ENCODE measurements at regions not wholly inside any gene's neighbourhood (a gene's known extent, or its start where the extent isn't known, plus 50 kb on each side); places are given as distances from the start of the nearest gene placed in this dataset.

DNA sequence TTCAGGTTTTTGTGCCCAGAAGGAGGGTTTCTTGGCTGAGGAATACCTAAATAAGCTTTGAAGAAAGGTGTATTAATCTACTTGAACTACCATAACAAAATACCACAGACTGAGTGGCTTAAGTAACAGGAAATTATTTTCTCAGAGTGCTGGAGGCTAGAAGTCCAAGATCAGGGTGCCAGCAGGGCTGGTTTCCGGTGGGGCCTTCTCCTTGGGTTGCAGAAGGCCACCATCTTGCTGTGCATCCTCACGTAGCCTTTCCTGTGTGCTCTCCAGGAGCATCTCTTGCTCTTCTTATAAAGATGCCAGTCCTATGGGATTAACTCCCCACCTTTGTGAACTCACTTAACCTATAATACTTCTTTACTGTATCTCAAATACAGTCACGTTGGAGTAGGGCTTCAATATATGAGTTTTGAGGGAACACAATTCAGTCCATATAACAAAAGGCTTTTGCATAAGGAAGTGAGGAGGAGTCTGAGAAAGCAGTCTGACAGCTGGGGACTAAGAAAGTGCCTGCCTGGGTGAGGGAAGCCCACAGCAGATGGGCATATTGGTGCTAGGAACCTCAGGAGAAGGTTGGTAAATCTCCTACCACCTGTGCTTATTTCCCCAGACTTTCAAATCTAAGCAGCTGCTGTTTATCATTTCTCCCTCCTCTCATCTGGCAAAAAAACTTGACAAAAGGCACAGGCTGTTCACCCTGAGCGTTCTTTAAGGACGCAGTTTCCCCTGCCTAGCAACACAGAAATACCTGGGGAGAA, 89.6 kb upstream of the CBLB start:
- no peaks in the 10 kb centered on the region for H3K4me1 ChIP-seq (ENCODE audit: insufficient read depth, low read length)
- no peak overlapping the region for H3K9ac ChIP-seq (ENCODE audit: low read depth, low read length)
- TF ChIP-seq EZH2 (IDR thresholded peaks at IDR 0.05; ENCODE audit: borderline replicate concordance, low read depth, low read length, severe bottlenecking), result no peak
- no peak for TF ChIP-seq CTCF (IDR thresholded peaks at IDR 0.05; ENCODE audit: borderline replicate concordance, extremely low read depth, low read length, poor library complexity, severe bottlenecking)
- H3K9me3 ChIP-seq (ENCODE audit: insufficient read depth, low read length, severe bottlenecking), result no peaks in the 10 kb centered on the region
- H4K20me1 ChIP-seq (ENCODE audit: insufficient read depth, low read length), result no peaks in the 10 kb centered on the region
- no peak overlapping the region for H3K4me3 ChIP-seq (ENCODE audit: low read depth in 1 of 2, low read length in 2 of 2)
- H3K4me2 ChIP-seq (ENCODE audit: insufficient read depth, low read length), result no peak overlapping the region
- no peaks in the 10 kb centered on the region for H3K36me3 ChIP-seq (ENCODE audit: insufficient read depth, low read length)
- no peak overlapping the region for H3K27ac ChIP-seq (ENCODE audit: low read length)
- no peak for DNase-seq
- H3K27me3 ChIP-seq (ENCODE audit: insufficient read depth, low read length, poor library complexity), result no peaks in the 10 kb centered on the region
- no peaks in the 10 kb centered on the region for H3K79me2 ChIP-seq (ENCODE audit: insufficient read depth, low read length)
- ATAC-seq (ENCODE audit: insufficient read depth, low read depth), result peak; percentile 33; the same call in 1 of the 3 replicates
- H2AFZ ChIP-seq (ENCODE audit: low read depth, low read length), result no peak overlapping the region

GRCh38 chr3:105959851-105960250, 91.0 kb upstream of the CBLB start:
- DNase-seq (no peak), ATAC-seq (ENCODE audit: insufficient read depth, low read depth) (no peak)
- Histone ChIP-seq H4K20me1 (ENCODE audit: insufficient read depth, low read length) (no peaks in the 10 kb centered on the region), H3K27ac (ENCODE audit: low read length) (no peak overlapping the region), H2AFZ (ENCODE audit: low read depth, low read length) (no peak overlapping the region), H3K79me2 (ENCODE audit: insufficient read depth, low read length) (no peaks in the 10 kb centered on the region), H3K4me2 (ENCODE audit: insufficient read depth, low read length) (no peak overlapping the region), H3K27me3 (ENCODE audit: insufficient read depth, low read length, poor library complexity) (no peaks in the 10 kb centered on the region), H3K36me3 (ENCODE audit: insufficient read depth, low read length) (no peaks in the 10 kb centered on the region), H3K9me3 (ENCODE audit: insufficient read depth, low read length, severe bottlenecking) (no peaks in the 10 kb centered on the region), H3K4me1 (ENCODE audit: insufficient read depth, low read length) (no peaks in the 10 kb centered on the region), H3K9ac (ENCODE audit: low read depth, low read length) (no peak overlapping the region), H3K4me3 (ENCODE audit: low read depth in 1 of 2, low read length in 2 of 2) (no peak overlapping the region)
- TF ChIP-seq CTCF (IDR thresholded peaks at IDR 0.05; ENCODE audit: borderline replicate concordance, extremely low read depth, low read length, poor library complexity, severe bottlenecking) (no peak), EZH2 (IDR thresholded peaks at IDR 0.05; ENCODE audit: borderline replicate concordance, low read depth, low read length, severe bottlenecking) (no peak)

DNA sequence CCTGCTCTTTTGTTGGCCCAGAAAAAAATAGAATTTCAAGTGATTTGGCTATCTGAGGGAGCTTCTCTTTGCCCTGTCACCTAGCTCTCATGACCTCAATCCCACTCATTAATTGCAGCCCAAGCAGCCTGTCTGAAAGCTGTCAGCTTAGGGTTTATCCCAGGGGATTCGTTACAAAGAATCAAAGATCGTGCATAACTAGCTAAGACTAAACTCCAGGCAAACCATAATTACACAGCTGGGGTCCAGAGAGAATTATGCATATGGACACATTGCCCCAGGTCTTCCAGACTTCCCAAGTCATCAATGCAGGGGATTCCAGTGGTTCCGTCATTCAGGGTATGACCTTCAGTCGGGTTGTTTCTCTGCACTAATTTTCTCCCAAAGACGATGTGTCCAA, 91.6 kb upstream of the CBLB start:
- H3K4me1 ChIP-seq (ENCODE audit: insufficient read depth, low read length), result no peaks in the 10 kb centered on the region
- H4K20me1 ChIP-seq (ENCODE audit: insufficient read depth, low read length), result no peaks in the 10 kb centered on the region
- DNase-seq (no peak), ATAC-seq (ENCODE audit: insufficient read depth, low read depth) (no peak)
- no peak overlapping the region for H3K4me3 ChIP-seq (ENCODE audit: low read depth in 1 of 2, low read length in 2 of 2)
- no peak overlapping the region for H3K9ac ChIP-seq (ENCODE audit: low read depth, low read length)
- no peaks in the 10 kb centered on the region for H3K79me2 ChIP-seq (ENCODE audit: insufficient read depth, low read length)
- no peak overlapping the region for H3K27ac ChIP-seq (ENCODE audit: low read length)
- H3K36me3 ChIP-seq (ENCODE audit: insufficient read depth, low read length), result no peaks in the 10 kb centered on the region
- H3K4me2 ChIP-seq (ENCODE audit: insufficient read depth, low read length), result no peak overlapping the region
- no peak for TF ChIP-seq CTCF (IDR thresholded peaks at IDR 0.05; ENCODE audit: borderline replicate concordance, extremely low read depth, low read length, poor library complexity, severe bottlenecking)
- TF ChIP-seq EZH2 (IDR thresholded peaks at IDR 0.05; ENCODE audit: borderline replicate concordance, low read depth, low read length, severe bottlenecking), result no peak
- H2AFZ ChIP-seq (ENCODE audit: low read depth, low read length), result no peak overlapping the region
- H3K9me3 ChIP-seq (ENCODE audit: insufficient read depth, low read length, severe bottlenecking), result no peaks in the 10 kb centered on the region
- H3K27me3 ChIP-seq (ENCODE audit: insufficient read depth, low read length, poor library complexity), result no peaks in the 10 kb centered on the region
